Dedifferentiated amniotic fluid mesenchymal stem cell (primary cell): ENCODE measurements at regions not wholly inside any gene's neighbourhood (a gene's known extent, or its start where the extent isn't known, plus 50 kb on each side); places are given as distances from the start of the nearest gene placed in this dataset.
"Not testable (repeated sequence)": the region's sequence is repeated elsewhere in the genome, so short reads cannot be mapped to it uniquely, and the experiment has no call there.

Experiments
- DNase-seq: peaks from one replicate; pipeline ENCODE4 v3.0.0-alpha.2; 2016; ENCODE audit errors: extremely low spot score

DNA sequence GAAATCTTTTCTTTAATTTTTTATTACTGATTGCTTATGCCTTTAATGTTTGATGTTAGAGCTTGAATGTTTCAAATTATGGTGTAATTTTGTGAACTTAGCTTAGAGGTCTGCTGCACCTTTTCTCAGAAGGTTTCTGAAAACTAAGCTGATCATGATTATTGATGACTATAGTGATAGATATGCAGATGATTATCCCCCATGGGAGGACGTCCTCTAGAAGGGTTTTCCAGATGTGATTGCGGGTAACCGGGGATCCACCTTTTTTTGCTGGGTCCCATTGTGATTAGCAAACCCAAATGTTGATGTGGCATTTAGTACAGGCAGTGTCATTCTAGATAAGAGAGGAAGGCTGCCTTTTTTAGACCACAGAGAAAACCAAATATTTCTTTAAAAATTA, 272.9 kb downstream of the FBXO8 start:
- DNase-seq: no peak

DNA sequence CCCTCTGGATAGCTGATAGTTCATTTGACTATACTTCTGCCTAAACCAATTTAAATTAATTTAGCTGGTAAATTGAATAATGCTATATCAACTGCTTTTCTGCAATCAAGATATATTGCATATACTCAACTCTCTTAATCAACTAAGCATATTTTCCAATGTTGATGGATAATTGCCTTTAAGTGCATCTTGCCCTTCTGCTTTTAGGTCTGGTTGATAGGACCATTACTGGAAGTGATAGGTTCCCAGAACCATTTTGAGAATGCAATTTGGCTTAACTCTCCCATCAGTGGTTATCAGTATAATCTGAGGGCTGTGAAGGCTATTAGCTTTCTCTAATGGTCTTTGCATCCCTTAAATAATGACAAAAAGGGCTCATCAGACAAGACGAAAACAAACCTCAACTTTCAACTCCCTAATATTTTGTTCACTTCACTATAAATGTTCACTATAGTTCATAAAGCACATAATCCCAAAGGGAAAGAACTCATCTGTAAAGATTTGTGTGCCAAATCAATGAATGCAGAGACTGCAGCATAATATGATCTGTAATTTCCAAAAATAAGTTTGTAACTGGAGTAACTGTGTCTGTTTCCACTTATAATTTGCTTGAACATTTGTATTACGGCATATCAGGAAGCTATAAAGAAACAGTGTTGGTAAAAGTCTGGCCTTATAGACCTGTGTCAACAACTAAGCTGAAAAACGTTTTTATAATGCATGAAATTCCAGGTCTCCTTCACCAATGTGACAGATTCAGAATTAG, 273.6 kb downstream of the FBXO8 start:
- no peak for DNase-seq

DNA sequence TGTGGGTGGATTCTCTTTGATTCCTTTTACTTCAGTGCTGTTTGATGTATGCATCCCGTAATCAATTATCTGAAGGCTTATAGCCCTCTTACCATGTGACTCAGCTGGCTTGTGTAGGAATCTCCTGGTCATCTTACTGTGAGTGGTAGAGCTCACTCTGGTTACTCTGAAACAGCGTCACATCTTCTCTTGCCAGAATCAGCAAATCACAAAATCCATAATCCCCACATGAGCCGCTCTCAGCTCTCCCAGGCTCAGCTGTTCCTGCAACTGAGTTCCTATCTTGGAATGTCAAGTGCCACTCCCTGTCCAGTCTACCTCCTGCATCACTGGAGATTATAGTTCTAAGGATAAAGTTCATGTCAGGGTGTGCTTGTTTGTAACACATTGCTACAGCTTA, 278.0 kb downstream of the FBXO8 start:
- DNase-seq: no peak

DNA sequence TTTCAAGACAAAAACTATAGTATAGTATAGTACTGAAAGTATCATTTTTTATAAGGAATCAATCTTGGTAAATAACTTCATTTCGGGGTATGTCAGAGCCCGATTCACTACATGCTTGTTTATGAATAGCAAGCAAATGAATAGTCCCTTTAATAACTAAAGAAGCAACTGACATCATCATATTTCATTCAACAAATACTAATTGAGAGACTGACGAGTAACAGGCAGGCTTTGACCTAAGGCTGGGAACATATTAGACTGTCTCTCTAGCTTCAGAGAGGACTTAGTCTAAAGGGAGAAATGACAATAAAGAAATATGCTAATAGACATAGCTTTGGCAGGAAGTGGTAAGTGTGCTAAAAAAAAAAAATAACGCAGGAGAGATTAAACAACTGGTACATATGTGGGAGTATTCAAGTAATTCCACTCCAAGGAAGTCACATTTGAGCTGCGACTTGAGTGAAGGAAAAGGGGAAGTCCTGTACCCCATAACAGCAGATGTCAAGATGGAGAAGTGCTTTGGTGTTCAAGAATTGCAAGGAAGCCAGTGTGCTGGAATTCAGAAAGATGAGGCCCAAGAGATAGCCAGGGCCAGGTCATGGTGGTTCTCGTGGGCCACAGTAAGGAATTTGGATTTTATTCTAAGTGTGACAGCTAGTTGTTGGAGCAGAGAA, 284.9 kb downstream of the FBXO8 start:
- DNase-seq: no peak

GRCh38 chr4:173995779-173996178, 287.7 kb downstream of the FBXO8 start:
- DNase-seq: not testable (repeated sequence)

GRCh38 chr4:173991814-173992213, 291.7 kb downstream of the FBXO8 start:
- no peak for DNase-seq

GRCh38 chr4:173991316-173991715, 292.2 kb downstream of the FBXO8 start:
- no peak for DNase-seq

DNA sequence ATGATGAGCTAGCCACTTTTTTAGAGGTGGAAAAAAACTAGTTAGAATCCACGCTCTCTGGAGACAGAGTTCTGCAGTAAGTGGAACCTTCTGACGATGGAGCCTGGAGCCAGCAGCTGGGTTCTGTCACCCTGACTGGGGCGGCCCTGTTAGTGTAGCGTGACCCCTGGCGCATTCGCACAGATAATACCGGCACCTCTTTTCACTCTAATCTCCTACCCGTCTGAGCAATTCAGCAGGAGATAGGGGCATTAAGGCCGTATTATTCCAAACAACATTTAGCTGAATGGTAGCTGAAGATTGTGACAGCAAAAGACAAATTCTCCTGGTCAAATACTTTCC, 292.6 kb downstream of the FBXO8 start:
- DNase-seq: no peak

GRCh38 chr4:173990126-173990868, 293.2 kb downstream of the FBXO8 start:
- peak; percentile 62 for DNase-seq

DNA sequence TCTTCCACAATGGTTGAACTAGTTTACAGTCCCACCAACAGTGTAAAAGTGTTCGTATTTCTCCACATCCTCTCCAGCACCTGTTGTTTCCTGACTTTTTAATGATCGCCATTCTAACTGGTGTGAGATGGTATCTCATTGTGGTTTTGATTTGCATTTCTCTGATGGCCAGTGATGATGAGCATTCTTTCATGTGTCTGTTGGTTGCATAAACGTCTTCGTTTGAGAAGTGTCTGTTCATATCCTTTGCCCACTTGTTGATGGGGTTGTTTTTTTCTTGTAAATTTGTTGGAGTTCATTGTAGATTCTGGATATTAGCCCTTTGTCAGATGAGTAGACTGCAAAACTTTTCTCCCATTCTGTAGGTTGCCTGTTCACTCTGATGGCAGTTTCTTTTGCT, 319.9 kb downstream of the FBXO8 start:
- DNase-seq: not testable (repeated sequence)

GRCh38 chr4:173960398-173960797, 323.1 kb downstream of the FBXO8 start:
- no peak for DNase-seq

- DNase-seq: peak; percentile 36
These were observed 325.0 kb downstream of the FBXO8 start for GRCh38 chr4:173958445-173958844.

DNA sequence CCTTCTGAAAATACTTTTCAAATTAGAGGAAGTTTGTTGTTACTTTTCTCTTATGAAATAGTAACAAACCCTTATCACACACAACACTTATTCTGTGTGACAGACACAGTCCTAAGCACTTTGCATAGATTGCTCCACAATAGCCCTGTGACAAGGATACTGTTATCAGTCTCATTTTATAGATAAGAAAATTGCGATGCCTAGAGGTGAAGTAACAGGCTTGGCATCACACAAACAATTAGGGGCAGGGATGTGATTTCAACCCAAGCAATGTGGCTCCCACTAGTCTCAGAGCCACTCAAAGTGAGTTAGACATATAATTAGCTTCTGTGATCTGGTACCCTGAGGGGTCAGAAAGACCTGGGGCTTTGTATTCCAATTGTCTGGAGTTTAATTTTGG, 339.9 kb downstream of the FBXO8 start:
- no peak for DNase-seq

- DNase-seq: no peak
These were observed 343.3 kb downstream of the FBXO8 start for GRCh38 chr4:173940146-173940545.

GRCh38 chr4:173937631-173938270, 345.7 kb downstream of the FBXO8 start:
- peak; percentile 55 for DNase-seq

DNA sequence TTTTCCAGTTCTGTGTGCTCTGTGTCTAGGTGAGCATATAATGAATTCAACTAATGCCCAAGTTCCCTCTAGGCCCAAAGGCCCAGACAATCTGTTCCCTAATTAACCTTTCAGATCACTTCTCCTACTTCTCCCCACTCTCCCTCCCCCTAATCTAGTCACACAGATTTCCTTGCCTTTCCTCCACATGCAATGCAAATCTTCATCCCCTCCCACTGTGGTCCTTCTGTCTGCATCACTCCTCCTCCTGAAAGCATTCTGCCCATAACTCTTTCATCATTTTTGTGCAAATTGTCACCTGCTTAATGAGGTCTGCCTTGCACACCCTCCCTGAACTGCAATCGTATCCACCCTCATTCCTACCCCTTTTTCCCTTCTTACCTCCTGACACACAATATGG, 346.6 kb downstream of the FBXO8 start:
- no peak for DNase-seq

DNA sequence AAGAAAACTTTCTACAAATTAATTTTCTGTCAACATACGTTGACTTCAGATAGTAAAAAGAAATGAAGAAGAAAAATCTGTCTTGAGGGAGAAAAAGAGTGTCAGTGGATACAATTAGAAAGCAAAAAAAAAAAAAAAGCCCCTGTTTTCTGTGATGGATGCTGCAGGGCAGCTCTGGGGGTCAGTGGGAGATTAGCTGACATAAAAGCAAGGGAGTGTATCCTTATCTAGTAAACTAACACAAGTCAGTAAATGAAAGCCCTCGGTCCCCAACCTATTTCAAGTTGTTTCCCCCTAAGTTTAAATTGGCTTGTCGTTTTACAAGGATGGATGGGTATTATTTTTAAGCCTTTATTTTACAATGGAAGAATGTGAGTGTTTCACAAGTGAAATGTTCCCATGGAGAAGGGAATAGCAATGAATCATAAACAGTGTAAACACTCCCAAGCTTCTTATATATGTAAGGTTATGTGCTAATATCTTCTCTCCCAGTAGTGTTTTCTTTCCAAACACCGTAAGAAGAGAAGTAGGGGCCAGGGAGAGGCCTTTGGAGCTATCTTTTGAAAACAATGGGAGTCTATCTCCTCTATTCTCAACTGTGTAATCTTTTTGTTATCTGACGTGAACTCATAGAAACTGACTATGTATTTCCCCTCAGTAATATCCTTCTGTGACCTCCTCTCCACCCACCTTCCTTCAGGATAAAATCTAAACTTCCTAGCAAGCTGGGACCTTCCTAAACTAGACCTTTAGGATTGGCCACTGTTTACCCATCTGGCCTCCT, 347.7 kb downstream of the FBXO8 start:
- peak; percentile 32 for DNase-seq

DNA sequence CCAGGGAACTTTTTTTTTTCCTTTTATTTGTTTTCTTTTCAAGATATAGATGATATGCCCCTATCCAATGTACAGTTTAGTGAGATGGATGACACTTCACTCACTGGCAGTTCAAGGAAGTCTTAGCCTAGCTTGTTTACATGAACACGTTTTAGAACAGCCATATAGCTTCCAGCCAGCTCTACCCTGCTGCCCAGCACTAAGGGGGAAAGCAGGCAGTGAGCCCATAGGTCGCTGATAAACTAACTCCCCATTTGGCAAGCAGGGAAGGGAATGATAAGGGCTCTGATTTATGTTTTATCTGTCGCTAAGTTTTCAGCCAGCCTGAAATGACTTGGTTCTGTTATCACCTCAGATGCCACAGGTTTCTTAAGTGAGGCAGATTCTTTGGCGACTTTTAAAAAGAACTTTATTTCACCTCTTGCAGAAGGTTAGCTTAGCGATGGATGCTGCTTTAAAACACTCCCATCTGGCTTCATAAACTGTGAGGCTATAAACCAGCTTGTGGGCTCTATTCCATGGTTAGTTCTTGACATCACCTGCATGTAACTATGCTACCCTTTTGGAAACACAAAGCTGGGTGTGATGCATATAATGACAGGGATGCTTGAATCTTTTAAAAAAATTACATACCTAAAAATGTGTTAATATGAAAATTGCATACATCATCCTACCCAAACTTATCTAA, 348.4 kb downstream of the FBXO8 start:
- no peak for DNase-seq

GRCh38 chr4:173934201-173934600, 349.3 kb downstream of the FBXO8 start:
- peak; percentile 32 for DNase-seq

- no peak for DNase-seq
These were observed 350.8 kb downstream of the FBXO8 start for GRCh38 chr4:173932701-173933100.
